ENCODE measurements at regions not wholly inside any gene's neighbourhood (a gene's known extent, or its start where the extent isn't known, plus 50 kb on each side); places are given as distances from the start of the nearest gene placed in this dataset.
"Not testable (repeated sequence)": the region's sequence is repeated elsewhere in the genome, so short reads cannot be mapped to it uniquely, and the experiment has no call there.

DNA sequence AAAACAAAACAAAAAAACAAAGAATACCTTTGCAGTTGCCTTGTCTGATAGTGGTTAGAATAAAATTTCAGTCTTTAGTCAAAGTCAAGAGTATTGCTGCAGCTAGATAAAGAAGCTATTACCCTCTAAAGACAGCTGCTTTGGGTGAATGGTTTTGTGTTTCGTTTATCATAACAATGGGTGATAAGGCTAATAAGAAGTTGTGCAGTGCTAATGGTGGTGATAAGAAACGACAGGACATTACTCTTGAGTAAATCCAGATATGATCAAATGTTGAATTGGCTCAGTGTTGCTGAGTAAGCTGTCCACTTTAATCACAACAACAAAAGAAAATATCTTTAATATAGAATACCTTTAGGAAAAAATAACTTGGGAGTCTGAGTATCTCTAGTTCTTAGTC, 1825.3 kb downstream of the SLITRK5 start:
- no peak for DNase-seq

DNA sequence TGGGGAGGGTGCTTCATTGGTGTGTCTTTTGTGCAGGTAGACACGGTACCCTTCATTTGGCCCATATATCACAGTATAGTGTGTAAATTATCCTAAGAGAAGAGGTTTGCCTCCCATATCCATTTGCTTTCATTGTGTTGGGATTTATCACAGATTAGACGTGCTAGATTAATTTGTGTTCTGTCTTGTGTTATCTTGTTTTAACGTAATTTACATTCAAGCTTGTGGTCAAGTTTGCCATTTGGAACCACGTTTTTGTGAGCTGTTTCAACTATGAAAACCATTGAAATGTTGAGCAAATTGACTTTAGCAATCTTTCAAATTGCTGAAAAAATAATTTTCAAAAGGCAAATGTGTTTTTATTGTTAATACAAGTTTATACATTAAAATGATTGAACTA, 1826.5 kb downstream of the SLITRK5 start:
- no peak for DNase-seq

DNA sequence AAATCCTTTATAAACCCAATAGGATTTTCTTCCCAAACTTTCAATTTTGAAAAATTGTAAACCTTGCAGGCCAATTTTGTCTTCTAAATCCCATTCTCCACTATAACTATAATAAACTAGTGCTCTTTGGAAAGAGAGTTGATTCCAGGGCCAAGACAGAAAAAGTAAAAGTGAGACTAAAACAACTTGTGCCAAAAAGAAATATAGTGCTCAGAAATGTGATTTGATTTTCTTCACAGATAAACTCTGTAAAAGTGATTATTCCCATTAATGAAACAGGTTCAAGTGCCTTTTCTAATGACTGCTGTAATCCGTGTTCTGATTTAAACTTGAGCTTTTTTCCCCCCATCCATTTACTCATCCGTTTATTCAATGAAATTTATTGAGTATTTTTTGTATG, 1831.1 kb downstream of the SLITRK5 start:
- DNase-seq = no peak

GRCh38 chr13:89514534-89515312, 1832.8 kb upstream of the MIR17HG start:
- DNase-seq = peak; percentile 76

DNA sequence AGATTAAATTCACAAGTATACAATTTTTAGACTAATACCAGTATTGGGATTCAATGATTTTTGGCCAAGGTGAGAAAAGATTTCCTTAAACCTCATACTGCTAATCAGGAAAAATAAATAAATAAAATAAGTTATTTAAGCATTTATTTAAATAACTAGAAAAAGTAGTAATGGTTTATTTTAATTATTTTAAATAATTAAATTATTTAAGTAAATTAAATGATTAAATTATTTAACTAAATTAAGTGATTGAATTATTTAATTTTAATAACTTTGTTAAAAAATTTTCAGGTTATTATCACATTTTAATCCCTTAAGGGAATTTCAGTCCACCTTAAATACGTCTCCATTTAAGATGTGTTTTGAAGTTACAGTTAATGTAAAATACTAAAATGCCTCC, 1831.5 kb upstream of the MIR17HG start:
- DNase-seq = no peak

GRCh38 chr13:89518289-89519077, 1829.0 kb upstream of the MIR17HG start:
- no peak for DNase-seq

DNA sequence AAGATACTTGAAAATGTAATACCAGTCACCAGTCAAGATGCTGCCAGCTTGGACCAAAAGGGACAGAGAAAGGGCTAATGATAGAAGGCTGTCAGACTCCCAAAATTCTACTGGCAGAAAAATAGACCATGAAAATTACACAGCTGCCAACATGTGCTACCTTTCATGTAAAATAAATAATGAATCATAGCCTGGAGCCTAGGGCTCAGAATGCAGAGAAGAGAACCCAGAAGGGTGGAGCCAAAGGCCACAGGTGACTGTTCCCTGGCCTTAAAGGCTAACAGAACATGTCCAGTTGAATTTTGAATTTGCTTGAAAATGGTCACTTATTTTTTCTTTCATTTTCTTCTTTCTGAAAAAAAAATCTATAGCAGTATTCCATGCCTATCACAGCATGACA, 1827.0 kb upstream of the MIR17HG start:
- DNase-seq = no peak

GRCh38 chr13:89521672-89522071, 1825.8 kb upstream of the MIR17HG start:
- not testable (repeated sequence) for DNase-seq

GRCh38 chr13:89541091-89542030, 1806.1 kb upstream of the MIR17HG start:
- DNase-seq = no peak

- no peak for DNase-seq
Observed at GRCh38 chr13:89550938-89551337, 1796.5 kb upstream of the MIR17HG start.

GRCh38 chr13:89554801-89555200, 1792.7 kb upstream of the MIR17HG start:
- DNase-seq = peak; percentile 25

GRCh38 chr13:89565476-89566100, 1781.9 kb upstream of the MIR17HG start:
- DNase-seq = peak; percentile 8

GRCh38 chr13:89567025-89567424, 1780.5 kb upstream of the MIR17HG start:
- DNase-seq = no peak

- DNase-seq = no peak
Observed at GRCh38 chr13:89568276-89568675, 1779.2 kb upstream of the MIR17HG start.

DNA sequence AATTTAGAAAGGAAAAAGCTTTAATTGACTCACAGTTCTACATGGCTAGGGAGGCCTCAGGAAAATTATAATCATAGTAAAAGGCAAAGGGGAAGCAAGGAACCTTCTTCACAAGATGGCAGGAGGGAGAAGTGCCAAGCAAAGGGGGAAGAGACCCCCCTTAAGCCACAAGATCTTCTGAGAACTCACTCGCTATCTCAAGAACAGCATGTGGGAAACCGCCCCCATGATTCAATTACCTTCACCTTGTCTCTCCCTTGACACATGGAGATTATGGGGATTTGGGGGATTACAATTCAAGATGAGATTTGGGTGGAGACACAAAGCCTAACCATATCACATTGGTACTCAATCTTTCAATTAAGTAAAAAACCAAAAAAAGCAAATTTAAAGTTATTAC, 1778.7 kb upstream of the MIR17HG start:
- DNase-seq = no peak

DNA sequence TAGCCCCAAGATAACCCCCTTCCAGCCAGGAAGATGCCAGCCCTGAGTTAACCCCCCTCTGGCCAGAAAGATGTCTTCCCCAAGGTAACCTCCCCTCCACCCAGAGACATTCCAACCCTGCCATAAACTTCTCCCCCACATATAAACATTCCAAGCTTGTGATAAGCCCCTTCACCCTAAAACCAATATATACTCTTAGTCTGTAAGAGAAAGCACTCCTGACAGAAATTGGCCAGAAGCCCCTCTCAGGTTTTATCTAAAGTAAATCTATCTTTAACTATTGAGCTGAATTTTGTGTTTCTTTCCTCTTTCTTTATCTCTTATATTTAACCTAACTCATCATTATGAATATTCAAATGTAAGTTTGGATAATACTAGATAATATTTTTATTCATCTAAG, 1775.8 kb upstream of the MIR17HG start:
- no peak for DNase-seq

- DNase-seq = no peak
Observed at GRCh38 chr13:89574077-89574476, 1773.4 kb upstream of the MIR17HG start.

DNA sequence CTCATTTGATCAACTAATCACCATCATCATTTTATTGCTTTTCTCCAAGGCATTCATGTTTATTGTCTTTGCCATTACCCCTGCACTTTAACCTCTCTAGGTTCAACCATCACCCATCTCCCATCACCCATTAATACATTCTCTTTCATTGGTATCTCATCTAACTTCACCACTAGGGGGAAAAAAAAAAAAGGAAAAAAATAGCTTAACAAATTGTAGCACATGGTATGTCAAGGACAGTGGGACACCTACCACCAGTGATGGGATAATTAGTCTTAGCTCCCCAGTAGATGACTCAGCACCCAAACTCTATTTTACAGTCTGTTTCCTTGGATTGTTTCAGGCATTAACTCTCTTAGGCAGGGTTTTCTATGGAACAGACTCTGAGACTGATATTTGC, 1770.2 kb upstream of the MIR17HG start:
- no peak for DNase-seq

- peak; percentile 54 for DNase-seq
Observed at GRCh38 chr13:89584058-89584620, 1763.3 kb upstream of the MIR17HG start.

- DNase-seq = no peak
Observed at GRCh38 chr13:89602655-89603054, 1744.8 kb upstream of the MIR17HG start.

DNA sequence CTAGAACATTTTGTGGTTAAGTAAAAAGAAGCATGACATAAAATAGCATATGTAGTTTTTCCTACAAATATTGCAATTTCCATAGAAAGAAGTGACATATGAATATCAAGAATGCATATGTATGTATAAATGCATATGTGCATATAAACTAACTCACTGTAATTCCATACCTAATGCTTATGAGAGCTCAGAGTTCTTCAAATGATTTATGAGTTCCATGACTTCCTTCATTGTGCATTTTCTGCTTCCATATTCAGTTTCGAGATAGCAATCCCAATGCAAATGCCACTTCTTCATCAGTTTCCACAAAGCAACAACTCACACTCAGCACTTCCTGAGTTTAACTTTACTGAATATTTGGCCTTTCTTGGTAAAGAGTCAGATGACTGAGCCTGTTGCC, 1744.3 kb upstream of the MIR17HG start:
- DNase-seq = no peak

GRCh38 chr13:89609318-89609717, 1738.2 kb upstream of the MIR17HG start:
- no peak for DNase-seq

Measured in tongue (tissue), 1 donor.